Omental fat pad (tissue), 3 donors: ENCODE measurements at regions not wholly inside any gene's neighbourhood (a gene's known extent, or its start where the extent isn't known, plus 50 kb on each side); places are given as distances from the start of the nearest gene placed in this dataset.

Source experiments
- ATAC-seq: fragments of 150-250 bp; one replicate; pipeline ENCODE4 v1.9.1; 2016; ENCODE audit warnings: mild to moderate bottlenecking, moderate library complexity; ENCODE audit not compliant: low FRiP score
- DNase-seq: peaks from one replicate; pipeline ENCODE4 v3.0.0-alpha.2; 2019; ENCODE audit warnings: low spot score
- CTCF ChIP-seq, 3 donors: fragments of 450-650 bp; IDR thresholded peaks; one replicate each; pipeline ENCODE4 v1.5.1; 2016 to 2017; ENCODE audit warnings: antibody characterized with exemption in 3 of 3, mild to moderate bottlenecking in 3 of 3, moderate library complexity in 2 of 3

DNA sequence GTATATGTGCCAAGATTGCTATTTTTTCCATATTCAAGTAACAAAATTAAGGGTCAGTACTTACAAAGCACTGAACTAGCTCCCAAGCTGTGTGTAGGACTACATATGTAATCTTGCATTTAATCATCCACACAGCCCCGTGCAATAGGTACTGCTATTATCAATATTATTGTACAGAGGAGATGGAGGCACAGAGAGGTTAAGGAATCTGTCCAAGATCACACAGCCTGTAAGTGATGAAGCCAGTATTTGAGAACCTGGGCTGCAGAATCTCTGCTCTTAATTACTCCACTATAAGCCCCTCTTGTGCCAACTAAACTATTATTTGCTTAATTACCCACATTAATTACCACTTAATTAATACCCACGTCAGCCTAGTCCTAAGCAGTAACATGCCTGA is 134.1 kb downstream of the KATNIP start:
- ATAC-seq (no peak), DNase-seq (no peak)
- no peak for TF ChIP-seq CTCF (IDR thresholded peaks at IDR 0.05)

DNA sequence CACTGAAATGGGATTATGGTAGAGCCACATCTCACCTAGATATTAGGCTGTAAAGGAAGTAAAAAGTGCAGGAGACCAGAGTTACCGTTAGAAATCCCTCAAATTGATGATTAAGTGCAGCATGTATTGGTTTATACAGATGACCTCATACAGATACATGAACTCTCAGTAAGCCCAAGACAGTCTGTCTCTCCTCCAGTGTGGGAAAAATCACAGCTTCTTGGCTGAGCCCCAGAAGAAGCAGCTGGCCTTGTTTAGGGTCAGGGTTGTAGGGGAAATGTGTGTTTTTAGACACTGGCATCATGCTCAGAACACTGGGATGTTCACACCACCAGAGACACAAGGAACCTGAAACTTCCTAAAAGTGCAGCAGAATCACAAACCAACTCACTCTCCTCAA is 135.9 kb downstream of the KATNIP start:
- DNase-seq (no peak), ATAC-seq (no peak)
- no peak for TF ChIP-seq CTCF (IDR thresholded peaks at IDR 0.05)

DNA sequence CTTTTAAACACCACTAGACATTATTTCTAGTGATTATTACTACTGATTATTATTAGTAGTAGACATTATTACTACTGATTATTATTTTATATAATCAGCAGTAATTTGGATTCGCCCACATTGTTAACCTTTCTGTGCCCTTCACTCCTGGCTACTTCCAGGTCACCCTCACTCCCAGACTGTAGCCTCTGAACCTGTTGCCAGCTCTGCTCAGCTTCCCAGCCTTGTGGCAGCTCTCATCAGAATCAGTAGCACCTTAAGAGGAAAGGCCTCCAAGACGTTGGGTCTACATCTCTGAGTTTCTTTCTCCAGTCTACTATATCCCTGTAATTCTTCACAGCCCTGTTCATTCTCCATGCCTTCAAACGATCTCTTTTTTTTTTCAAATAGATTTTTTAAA is 137.0 kb downstream of the KATNIP start:
- TF ChIP-seq CTCF (IDR thresholded peaks at IDR 0.05) = no peak
- no peak for ATAC-seq

DNA sequence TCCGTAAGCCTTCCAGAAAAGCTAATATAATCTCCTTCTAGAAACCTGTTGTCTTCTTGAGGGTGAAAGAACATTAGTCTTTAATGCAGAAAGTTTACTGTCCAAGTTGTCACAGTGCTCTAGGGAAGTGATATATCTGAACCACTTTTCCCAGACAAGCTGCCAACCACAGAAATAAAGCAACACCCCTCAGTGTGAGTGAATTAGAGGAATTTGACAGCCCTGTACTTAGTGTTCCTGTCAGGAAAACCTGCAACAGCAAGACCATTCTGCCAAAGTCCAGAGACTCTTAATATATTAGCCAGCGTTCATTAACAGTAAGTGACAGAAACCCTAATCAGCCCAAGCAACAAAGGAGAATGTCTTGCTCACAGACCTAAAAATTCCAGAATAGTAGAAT is 137.7 kb downstream of the KATNIP start:
- ATAC-seq (no peak), DNase-seq (no peak)
- TF ChIP-seq CTCF (IDR thresholded peaks at IDR 0.05) = no peak

More for the DNA sequence above, 137.0 kb downstream of the KATNIP start:
- DNase-seq = no peak

DNA sequence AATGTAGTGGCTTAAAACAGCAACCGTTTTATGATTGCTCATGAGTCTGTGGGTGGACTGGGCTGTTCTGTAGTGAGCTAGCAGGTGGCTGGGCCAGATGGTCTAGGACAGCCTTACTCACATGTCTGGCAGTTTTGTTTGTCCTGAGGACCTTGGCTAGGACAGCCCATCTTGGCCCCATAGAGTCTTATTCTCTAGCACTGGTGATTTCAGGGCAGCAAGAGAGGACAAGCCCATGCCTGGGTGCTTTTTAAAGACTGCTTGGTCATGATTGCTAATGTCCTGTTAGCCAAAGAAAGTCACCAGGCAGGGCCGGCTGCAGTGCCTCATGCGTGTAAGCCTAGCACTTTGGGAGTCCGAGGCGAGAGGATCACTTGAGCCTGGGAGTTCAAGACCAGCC is 139.8 kb downstream of the KATNIP start:
- DNase-seq (no peak), ATAC-seq (no peak)
- TF ChIP-seq CTCF (IDR thresholded peaks at IDR 0.05) = no peak

GRCh38 chr16:27690608-27691007 is 140.7 kb downstream of the KATNIP start:
- TF ChIP-seq CTCF (IDR thresholded peaks at IDR 0.05) = no peak
- no peak for DNase-seq
- ATAC-seq = no peak

DNA sequence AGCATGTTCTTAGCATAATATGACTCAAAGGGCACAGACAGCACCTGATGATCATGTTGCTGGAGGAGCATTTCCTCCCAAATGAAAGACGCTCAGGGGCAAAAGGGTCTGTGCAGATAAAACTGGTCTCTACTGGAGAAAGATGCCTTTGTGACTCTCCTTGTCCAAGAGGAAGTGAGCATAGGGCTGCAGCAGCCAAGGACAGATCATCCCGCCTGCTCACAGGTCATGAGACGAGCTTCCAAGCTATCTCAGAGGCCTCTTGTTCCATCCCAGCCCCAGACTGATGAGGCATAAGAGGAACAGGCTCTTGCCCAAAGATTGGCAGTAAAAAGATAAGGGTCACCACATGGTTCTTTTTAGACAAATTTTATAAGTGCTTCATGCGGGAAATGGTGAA is 141.8 kb downstream of the KATNIP start:
- TF ChIP-seq CTCF (IDR thresholded peaks at IDR 0.05) = no peak
- DNase-seq (no peak), ATAC-seq (no peak)
